OCI-LY3 (cell line): ENCODE measurements at regions not wholly inside any gene's neighbourhood (a gene's known extent, or its start where the extent isn't known, plus 50 kb on each side); places are given as distances from the start of the nearest gene placed in this dataset.

Experiments
- H2AFZ ChIP-seq: fragments of 200-600, 300-600 bp; shearing (Covaris generic); 2 replicates; pipeline ENCODE4 v1.6.0; 2014; ENCODE audit warnings: antibody characterized with exemption, low read depth, low read length
- H3K27ac ChIP-seq: fragments of 200-600, 300-600 bp; sonication (generic); 2 replicates; pipeline ENCODE4 v1.5.1; 2014; ENCODE audit warnings: mild to moderate bottlenecking, low read length, moderate library complexity, mixed read lengths
- H3K27me3 ChIP-seq: fragments of 200-600, 300-600 bp; sonication (generic); 2 replicates; pipeline ENCODE4 v1.6.1; 2014; ENCODE audit warnings: low read depth, low read length, mixed read lengths
- H3K36me3 ChIP-seq: fragments of 200-600, 300-600 bp; sonication (generic); replicated peaks from 2 replicates; pipeline ENCODE3; 2014; ENCODE audit warnings: low read depth, low read length, mixed read lengths
- H3K4me1 ChIP-seq: fragments of 300-600, 200-600 bp; sonication (generic); 2 replicates; pipeline ENCODE4 v1.6.1; 2014; ENCODE audit warnings: low read length, mixed read lengths
- H3K4me2 ChIP-seq: fragments of 200-600, 300-600 bp; sonication (generic); 2 replicates; pipeline ENCODE4 v1.6.1; 2014; ENCODE audit warnings: low read length, mixed read lengths
- H3K4me3 ChIP-seq: fragments of 300-600, 200-600 bp; sonication (generic); 2 replicates; pipeline ENCODE4 v1.5.1; 2014; ENCODE audit warnings: antibody characterized with exemption, mild to moderate bottlenecking, low read length, moderate library complexity
- H3K79me2 ChIP-seq: fragments of 300-600, 200-600 bp; shearing (Covaris generic); 2 replicates; pipeline ENCODE4 v1.6.1; 2014; ENCODE audit warnings: mild to moderate bottlenecking, low read length, mixed read lengths
- H3K9ac ChIP-seq: fragments of 300-600, 200-600 bp; shearing (Covaris generic); 2 replicates; pipeline ENCODE4 v1.6.0; 2014; ENCODE audit warnings: mild to moderate bottlenecking, low read length, moderate library complexity
- H3K9me3 ChIP-seq: fragments of 200-600, 300-600 bp; shearing (Covaris generic); 2 replicates; pipeline ENCODE4 v1.6.1; 2014; ENCODE audit warnings: low read length, mixed read lengths; ENCODE audit not compliant: insufficient read depth
- H4K20me1 ChIP-seq: fragments of 200-600, 300-600 bp; sonication (generic); 2 replicates; pipeline ENCODE4 v1.6.1; 2016; ENCODE audit warnings: low read length, mixed read lengths; ENCODE audit not compliant: insufficient read depth
- CTCF ChIP-seq: fragments of 200-600, 300-600 bp; sonication (generic); IDR thresholded peaks from 2 replicates; pipeline ENCODE4 v1.5.1; 2014; ENCODE audit warnings: antibody characterized with exemption, low read length, low read depth
- EZH2phosphoT487 ChIP-seq: fragments of 200-600 bp; shearing (Covaris generic); IDR thresholded peaks from 2 replicates; pipeline ENCODE4 v1.6.1; 2018; ENCODE audit warnings: antibody characterized with exemption, mixed run types, low read depth

GRCh38 chr12:105559310-105559709 is 228.8 kb downstream of the C12orf75 start:
- TF ChIP-seq EZH2phosphoT487: no peak
- TF ChIP-seq CTCF: no peak

GRCh38 chr12:105561546-105562198 is 231.2 kb downstream of the C12orf75 start:
- Histone ChIP-seq H2AFZ (no peak overlapping the region), H3K27ac (no peak overlapping the region), H3K9ac (no peak overlapping the region), H3K79me2 (no peaks in the 10 kb centered on the region), H3K36me3 (no peaks in the 10 kb centered on the region), H3K4me1 (no peaks in the 10 kb centered on the region), H4K20me1 (no peaks in the 10 kb centered on the region), H3K4me2 (no peak overlapping the region), H3K9me3 (no peaks in the 10 kb centered on the region), H3K27me3 (peaks cover 11% of the 10 kb centered on the region), H3K4me3 (no peak overlapping the region)
- TF ChIP-seq CTCF (no peak), EZH2phosphoT487 (no peak)

More at GRCh38 chr12:105559310-105559709, 228.8 kb downstream of the C12orf75 start:
- Histone ChIP-seq H3K4me1 (no peaks in the 10 kb centered on the region), H3K4me3 (no peak overlapping the region), H3K36me3 (no peaks in the 10 kb centered on the region), H4K20me1 (no peaks in the 10 kb centered on the region), H2AFZ (no peak overlapping the region), H3K9ac (no peak overlapping the region), H3K27ac (no peak overlapping the region), H3K9me3 (no peaks in the 10 kb centered on the region), H3K79me2 (no peaks in the 10 kb centered on the region), H3K27me3 (peaks cover 11% of the 10 kb centered on the region), H3K4me2 (no peak overlapping the region)

GRCh38 chr12:105562199-105562971 is 231.9 kb downstream of the C12orf75 start:
- no peak overlapping the region for H3K4me3 ChIP-seq
- H4K20me1 ChIP-seq: no peaks in the 10 kb centered on the region
- H3K27me3 ChIP-seq: peaks cover 13% of the 10 kb centered on the region
- no peaks in the 10 kb centered on the region for H3K9me3 ChIP-seq
- no peaks in the 10 kb centered on the region for H3K36me3 ChIP-seq
- H3K27ac ChIP-seq: no peak overlapping the region
- no peaks in the 10 kb centered on the region for H3K79me2 ChIP-seq
- H2AFZ ChIP-seq: no peak overlapping the region
- H3K4me1 ChIP-seq: no peaks in the 10 kb centered on the region
- no peak overlapping the region for H3K4me2 ChIP-seq
- no peak for TF ChIP-seq CTCF
- no peak for TF ChIP-seq EZH2phosphoT487
- no peak overlapping the region for H3K9ac ChIP-seq

- TF ChIP-seq CTCF (no peak), EZH2phosphoT487 (no peak)
- no peak overlapping the region for H3K27ac ChIP-seq
- H2AFZ ChIP-seq: no peak overlapping the region
- H3K4me2 ChIP-seq: no peak overlapping the region
- no peaks in the 10 kb centered on the region for H3K9me3 ChIP-seq
- no peaks in the 10 kb centered on the region for H3K36me3 ChIP-seq
- peaks cover 15% of the 10 kb centered on the region for H3K27me3 ChIP-seq
- H3K9ac ChIP-seq: no peak overlapping the region
- H3K4me1 ChIP-seq: no peaks in the 10 kb centered on the region
- no peaks in the 10 kb centered on the region for H4K20me1 ChIP-seq
- H3K4me3 ChIP-seq: no peak overlapping the region
- H3K79me2 ChIP-seq: no peaks in the 10 kb centered on the region
These were observed 236.6 kb downstream of the C12orf75 start for GRCh38 chr12:105567061-105567460.
